A549 (cell line): ENCODE measurements at regions not wholly inside any gene's neighbourhood (a gene's known extent, or its start where the extent isn't known, plus 50 kb on each side); places are given as distances from the start of the nearest gene placed in this dataset.

ENCODE experiments used
- ATAC-seq, 2 experiments: fragments of 200-7000 bp in 1 of 2; fragments of >200 bp in 1 of 2; cut with Nextera tagmentation in 1 of 2; cut with Tn5 transposase in 1 of 2; 3 replicates each; pipeline versions ENCODE4 v1.8.0 to v1.9.1; 2018 to 2020; ENCODE audit warnings: mild to moderate bottlenecking in 1 of 2, moderate library complexity in 1 of 2
- CTCF ChIA-PET: fragments of 300-600 bp; sonication (Branson Sonifier 250); formaldehyde crosslinking; extraction: SDS; loops from one replicate; lab custom pipeline; 2021; ENCODE audit warnings: antibody characterized with exemption, inconsistent platforms; lab: Yijun Ruan, JAX
- POLR2A ChIA-PET: fragments of 350-600 bp; formaldehyde crosslinking; extraction: SDS; loops from one replicate; lab custom pipeline; 2021; ENCODE audit warnings: antibody characterized with exemption, inconsistent platforms; lab: Yijun Ruan, JAX
- DNase-seq, 2 experiments: peaks; one replicate each; pipeline versions ENCODE4 v3.0.0 to v3.0.0-alpha.2; 2011 to 2016; ENCODE audit warnings: low read depth in 1 of 2, low spot score in 1 of 2
- FAIRE-seq: peaks from 2 replicates; lab custom pipeline; 2011; peaks lifted over from hg19 to GRCh38; lab: Jason Lieb, UNC
- H3K27ac ChIP-seq, 2 experiments: fragments of >200 bp; sonication (Bioruptor Twin); formaldehyde crosslinking; 3 replicates each; pipeline ENCODE4 v1.5.1; 2016 to 2017
- H3K4me1 ChIP-seq: fragments of >200 bp; sonication (Bioruptor Twin); formaldehyde crosslinking; 3 replicates; pipeline ENCODE4 v1.6.1; 2016
- H3K4me2 ChIP-seq: fragments of >200 bp; sonication (Bioruptor Twin); formaldehyde crosslinking; 3 replicates; pipeline ENCODE4 v1.6.1; 2016
- H3K4me3 ChIP-seq: fragments of >200 bp; sonication (Bioruptor Twin); formaldehyde crosslinking; 3 replicates; pipeline ENCODE4 v1.5.1; 2016
- H3K9me3 ChIP-seq: fragments of >200 bp; sonication (Bioruptor Twin); formaldehyde crosslinking; 3 replicates; pipeline ENCODE4 v1.6.1; 2016
- BCL3 ChIP-seq: fragments of >200 bp; sonication (Bioruptor Twin); formaldehyde crosslinking; IDR thresholded peaks from 3 replicates; pipeline ENCODE4 v1.6.1; 2016
- BHLHE40 ChIP-seq: IDR thresholded peaks from 2 replicates; pipeline ENCODE4 v1.6.1; 2012; ENCODE audit warnings: low read depth, low read length, inconsistent platforms
- CBX8 ChIP-seq: fragments of 200-600 bp; sonication (generic); IDR thresholded peaks from 2 replicates; pipeline ENCODE4 v1.6.1; 2016
- CHD2 ChIP-seq: fragments of 150-350 bp; IDR thresholded peaks from 2 replicates; pipeline ENCODE4 v1.6.1; 2014; ENCODE audit warnings: low read length; ENCODE audit not compliant: partially characterized antibody
- CHD4 ChIP-seq: fragments of 200-600 bp; sonication (generic); IDR thresholded peaks from 2 replicates; pipeline ENCODE4 v1.6.1; 2016; ENCODE audit warnings: antibody characterized with exemption, mild to moderate bottlenecking, borderline replicate concordance
- EHF ChIP-seq: fragments of 250-450 bp; sonication (Bioruptor Pico); IDR thresholded peaks from 2 replicates; pipeline ENCODE4 v1.5.0; 2020; ENCODE audit warnings: mild to moderate bottlenecking
- EHMT2 ChIP-seq: fragments of 200-600 bp; sonication (generic); IDR thresholded peaks from 2 replicates; pipeline ENCODE4 v1.6.1; 2016; ENCODE audit warnings: antibody characterized with exemption, low read depth, mild to moderate bottlenecking, moderate library complexity
- ELK1 ChIP-seq: fragments of 150-350 bp; IDR thresholded peaks from 2 replicates; pipeline ENCODE4 v1.6.1; 2014; ENCODE audit warnings: low read depth, mild to moderate bottlenecking, low read length
- EP300 ChIP-seq, 2 experiments: fragments of >200 bp; sonication (Bioruptor Twin); formaldehyde crosslinking; IDR thresholded peaks; 2 replicates in 1 of 2; 3 replicates in 1 of 2; pipeline ENCODE4 v1.6.1; 2016 to 2017
- ESRRA ChIP-seq: fragments of 150-350 bp; IDR thresholded peaks from 2 replicates; pipeline ENCODE4 v1.6.1; 2014; ENCODE audit warnings: mild to moderate bottlenecking, low read length, borderline replicate concordance
- FOSB ChIP-seq: fragments of 250-450 bp; sonication (Bioruptor Pico); IDR thresholded peaks from 2 replicates; pipeline ENCODE4 v1.5.0; 2020; ENCODE audit warnings: mild to moderate bottlenecking, moderate library complexity
- FOXS1 ChIP-seq: fragments of 250-450 bp; sonication (Bioruptor Pico); IDR thresholded peaks from 2 replicates; pipeline ENCODE4 v1.5.0; 2020; ENCODE audit warnings: mild to moderate bottlenecking, moderate library complexity
- GATA3 ChIP-seq: IDR thresholded peaks from 2 replicates; pipeline ENCODE4 v1.6.1; 2012; ENCODE audit warnings: borderline replicate concordance
- HDAC2 ChIP-seq: fragments of 200-600 bp; sonication (generic); IDR thresholded peaks from 2 replicates; pipeline ENCODE4 v1.6.1; 2016
- HOXB5 ChIP-seq: fragments of 250-450 bp; sonication (Bioruptor Pico); IDR thresholded peaks from 2 replicates; pipeline ENCODE4 v1.5.0; 2020; ENCODE audit warnings: mild to moderate bottlenecking, moderate library complexity
- JUN ChIP-seq, 2 experiments: fragments of >200 bp; sonication (Bioruptor Twin); formaldehyde crosslinking; IDR thresholded peaks; 2 replicates in 1 of 2; 3 replicates in 1 of 2; pipeline ENCODE4 v1.6.1; 2016 to 2017
- MAZ ChIP-seq: fragments of 150-350 bp; IDR thresholded peaks from 2 replicates; pipeline ENCODE4 v1.6.1; 2014; ENCODE audit warnings: antibody characterized with exemption, low read depth, low read length, borderline replicate concordance
- NR3C1 ChIP-seq: fragments of >200 bp; sonication (Bioruptor Twin); formaldehyde crosslinking; IDR thresholded peaks from 3 replicates; pipeline ENCODE4 v1.6.1; 2017
- POLR2A ChIP-seq: IDR thresholded peaks from 2 replicates; pipeline ENCODE4 v1.6.1; 2012; ENCODE audit warnings: mild to moderate bottlenecking, low read length
- RARB ChIP-seq: fragments of 250-450 bp; sonication (Bioruptor Pico); IDR thresholded peaks from 2 replicates; pipeline ENCODE4 v1.8.0; 2021; ENCODE audit warnings: mild to moderate bottlenecking, moderate library complexity
- REST ChIP-seq: fragments of 200-600 bp; sonication (generic); IDR thresholded peaks from 2 replicates; pipeline ENCODE4 v1.6.1; 2016; ENCODE audit warnings: antibody characterized with exemption, mild to moderate bottlenecking, moderate library complexity
- RFX5 ChIP-seq: fragments of 450-650 bp; IDR thresholded peaks from 2 replicates; pipeline ENCODE4 v1.7.1; 2014; ENCODE audit warnings: antibody characterized with exemption, mild to moderate bottlenecking, moderate library complexity
- SMC3 ChIP-seq: fragments of >200 bp; sonication (Bioruptor Twin); formaldehyde crosslinking; IDR thresholded peaks from 3 replicates; pipeline ENCODE4 v1.6.1; 2018; ENCODE audit warnings: inconsistent platforms
- SREBF2 ChIP-seq: fragments of 450-650 bp; IDR thresholded peaks from 2 replicates; pipeline ENCODE4 v1.6.1; 2014; ENCODE audit warnings: mild to moderate bottlenecking, moderate library complexity
- ZC3H11A ChIP-seq: fragments of 450-650 bp; IDR thresholded peaks from 2 replicates; pipeline ENCODE4 v1.6.1; 2014; ENCODE audit warnings: antibody characterized with exemption, mild to moderate bottlenecking
- ZNF302 ChIP-seq: fragments of 250-450 bp; sonication (Bioruptor Pico); IDR thresholded peaks from 2 replicates; pipeline ENCODE4 v1.9.0; 2021; ENCODE audit warnings: inconsistent platforms, mild to moderate bottlenecking, moderate library complexity
- WGBS: methylation state at CpG from one replicate; pipeline ENCODE4 v1.1.6; 2017; ENCODE audit errors: missing lambda C conversion rate; 5-methylcytosine and 5-hydroxymethylcytosine counted together

GRCh38 chr12:58074259-58074658 lies 132.9 kb downstream of the ATP23 start:
- TF ChIP-seq CHD4 (no peak), POLR2A (no peak), BCL3 (no peak), ZC3H11A (no peak), RARB (CRISPR knock-in tag) (no peak), ESRRA (no peak), FOXS1 (CRISPR knock-in tag) (no peak), GATA3 (no peak), REST (no peak), SMC3 (no peak), ZNF302 (CRISPR knock-in tag) (no peak), JUN (IDR thresholded peaks at IDR 0.05) (no peak), EHF (no peak), MAZ (no peak)
- no peak for FAIRE-seq
- Histone ChIP-seq H3K4me3 (no peak overlapping the region), H3K4me1 (no peaks in the 10 kb centered on the region), H3K9me3 (no peaks in the 10 kb centered on the region), H3K27ac (no peak overlapping the region), H3K4me2 (no peak overlapping the region)
- no peak for ATAC-seq
- DNase-seq, result no peak
- POLR2A ChIA-PET, result no interaction called here
- WGBS, result 41% methylated on average over 1 of the region's 1 CpG
- CTCF ChIA-PET, result no interaction called here

GRCh38 chr12:58079806-58080205 lies 138.4 kb downstream of the ATP23 start:
- no peaks in the 10 kb centered on the region for H3K9me3 ChIP-seq
- H3K4me1 ChIP-seq, result no peaks in the 10 kb centered on the region
- no peak overlapping the region for H3K4me2 ChIP-seq
- H3K27ac ChIP-seq, result no peak overlapping the region
- H3K4me3 ChIP-seq, result no peak overlapping the region
- TF ChIP-seq EP300 (IDR thresholded peaks at IDR 0.05) (no peak), FOSB (CRISPR knock-in tag) (no peak), ESRRA (no peak), ELK1 (no peak), CHD2 (no peak), NR3C1 (no peak), REST (no peak), EHF (no peak), BHLHE40 (no peak), EHMT2 (no peak), RFX5 (no peak), ZC3H11A (no peak), CHD4 (no peak), HOXB5 (CRISPR knock-in tag) (no peak), CBX8 (no peak), SREBF2 (no peak), HDAC2 (no peak)
- DNase-seq (no peak), ATAC-seq (no peak), FAIRE-seq (no peak)
- POLR2A ChIA-PET, result no interaction called here
- WGBS, result 9% methylated on average over 1 of the region's 1 CpG
- CTCF ChIA-PET, result interaction anchor here (2.2 kb wide), 1 partner anchor 15 kb away, joined by 5 read pairs; no protein-coding TSS in a partner anchor
